Endothelial cell of umbilical vein (primary cell): ENCODE measurements at regions not wholly inside any gene's neighbourhood (a gene's known extent, or its start where the extent isn't known, plus 50 kb on each side); places are given as distances from the start of the nearest gene placed in this dataset.

Source experiments
- EZH2 ChIP-seq: IDR thresholded peaks from 2 replicates; pipeline ENCODE4 v1.6.1; 2012; ENCODE audit warnings: borderline replicate concordance, low read depth, mild to moderate bottlenecking, moderate library complexity, low read length, inconsistent platforms; ENCODE audit not compliant: severe bottlenecking
- FOS ChIP-seq: IDR thresholded peaks from 2 replicates; pipeline ENCODE4 v1.6.1; 2011; ENCODE audit warnings: mild to moderate bottlenecking, low read length, moderate library complexity, borderline replicate concordance; ENCODE audit not compliant: insufficient read depth
- JUN ChIP-seq: IDR thresholded peaks from 2 replicates; pipeline ENCODE4 v1.6.1; 2011; ENCODE audit warnings: borderline replicate concordance, low read depth; ENCODE audit not compliant: insufficient read length, insufficient read depth
- MAX ChIP-seq: IDR thresholded peaks from 2 replicates; pipeline ENCODE4 v1.6.1; 2011; ENCODE audit not compliant: insufficient read depth, insufficient read length
- POLR2A ChIP-seq: IDR thresholded peaks from 2 replicates; pipeline ENCODE4 v1.6.1; 2012; ENCODE audit warnings: low read depth, mild to moderate bottlenecking, control low read depth, low read length
- POLR2AphosphoS5 ChIP-seq: IDR thresholded peaks from 2 replicates; pipeline ENCODE4 v1.6.1; 2012; ENCODE audit warnings: low read depth, mild to moderate bottlenecking, control low read depth, low read length, moderate library complexity; ENCODE audit not compliant: insufficient read depth
- TF ChIP-seq, protein P1 (sequence below), 2 donors: IDR thresholded peaks; 1 replicate in 1 of 2; 2 replicates in 1 of 2; pipeline ENCODE4 v1.5.1; 2011; ENCODE audit warnings: low read length in 2 of 2, mild to moderate bottlenecking in 2 of 2, moderate library complexity in 2 of 2, control low read depth in 1 of 2, inconsistent platforms in 1 of 2, low read depth in 1 of 2; ENCODE audit not compliant: insufficient read depth in 1 of 2; ENCODE audit errors: extremely low read depth in 1 of 2

DNA sequence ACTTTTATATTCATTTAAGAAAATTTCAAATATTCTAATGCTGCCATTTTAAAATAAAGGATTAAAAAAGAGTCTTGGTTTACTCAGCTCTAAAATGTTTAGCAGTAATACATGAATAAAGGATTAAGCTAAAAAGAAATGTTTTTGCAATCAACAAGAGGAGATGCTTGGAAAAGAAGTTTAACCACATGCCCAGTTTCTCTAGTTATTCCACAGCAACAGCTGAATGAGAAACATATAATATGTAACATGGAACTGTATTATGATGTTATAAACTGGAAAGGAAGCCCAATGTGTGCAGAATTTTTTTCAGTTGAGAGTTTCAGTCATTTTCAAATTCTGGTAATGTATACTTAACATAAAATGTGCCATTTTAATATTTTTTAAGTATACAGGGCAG, 76.5 kb upstream of the ALDH1A1 start:
- TF ChIP-seq, protein P1, sequence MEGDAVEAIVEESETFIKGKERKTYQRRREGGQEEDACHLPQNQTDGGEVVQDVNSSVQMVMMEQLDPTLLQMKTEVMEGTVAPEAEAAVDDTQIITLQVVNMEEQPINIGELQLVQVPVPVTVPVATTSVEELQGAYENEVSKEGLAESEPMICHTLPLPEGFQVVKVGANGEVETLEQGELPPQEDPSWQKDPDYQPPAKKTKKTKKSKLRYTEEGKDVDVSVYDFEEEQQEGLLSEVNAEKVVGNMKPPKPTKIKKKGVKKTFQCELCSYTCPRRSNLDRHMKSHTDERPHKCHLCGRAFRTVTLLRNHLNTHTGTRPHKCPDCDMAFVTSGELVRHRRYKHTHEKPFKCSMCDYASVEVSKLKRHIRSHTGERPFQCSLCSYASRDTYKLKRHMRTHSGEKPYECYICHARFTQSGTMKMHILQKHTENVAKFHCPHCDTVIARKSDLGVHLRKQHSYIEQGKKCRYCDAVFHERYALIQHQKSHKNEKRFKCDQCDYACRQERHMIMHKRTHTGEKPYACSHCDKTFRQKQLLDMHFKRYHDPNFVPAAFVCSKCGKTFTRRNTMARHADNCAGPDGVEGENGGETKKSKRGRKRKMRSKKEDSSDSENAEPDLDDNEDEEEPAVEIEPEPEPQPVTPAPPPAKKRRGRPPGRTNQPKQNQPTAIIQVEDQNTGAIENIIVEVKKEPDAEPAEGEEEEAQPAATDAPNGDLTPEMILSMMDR (IDR thresholded peaks at IDR 0.05; ENCODE audit: extremely low read depth in 1 of 2, insufficient read depth in 1 of 2, low read depth in 1 of 2, low read length in 2 of 2): no peak
- TF ChIP-seq MAX: no peak
- TF ChIP-seq POLR2A: no peak
- no peak for TF ChIP-seq EZH2
- TF ChIP-seq JUN: no peak
- TF ChIP-seq POLR2AphosphoS5: no peak
- TF ChIP-seq FOS: no peak
